GM12892 (cell line): ENCODE measurements at regions not wholly inside any gene's neighbourhood (a gene's known extent, or its start where the extent isn't known, plus 50 kb on each side); places are given as distances from the start of the nearest gene placed in this dataset.

ENCODE experiments used
- DNase-seq: peaks from one replicate; pipeline ENCODE4 v3.0.0; 2011; ENCODE audit not compliant: insufficient read length
- FAIRE-seq: peaks from 2 replicates; lab custom pipeline; 2011; peaks lifted over from hg19 to GRCh38; lab: Jason Lieb, UNC
- POLR2A ChIP-seq: IDR thresholded peaks from 2 replicates; pipeline ENCODE4 v1.6.1; 2011; ENCODE audit warnings: low read depth, low read length, control low read depth
- POLR2AphosphoS5 ChIP-seq: IDR thresholded peaks from 2 replicates; pipeline ENCODE4 v1.6.1; 2011; ENCODE audit warnings: low read depth, low read length, control low read depth
- TAF1 ChIP-seq: IDR thresholded peaks from 2 replicates; pipeline ENCODE4 v1.6.1; 2011; ENCODE audit warnings: low read depth, mild to moderate bottlenecking, control low read depth, low read length, borderline replicate concordance

GRCh38 chr16:65309354-65309753 is 187.5 kb upstream of the CDH11 start:
- no peak for DNase-seq
- TF ChIP-seq POLR2A = no peak
- TF ChIP-seq TAF1 = no peak
- no peak for TF ChIP-seq POLR2AphosphoS5
- no peak for FAIRE-seq

GRCh38 chr16:65308506-65308905 is 186.6 kb upstream of the CDH11 start:
- FAIRE-seq = no peak
- no peak for DNase-seq
- no peak for TF ChIP-seq TAF1
- no peak for TF ChIP-seq POLR2A
- TF ChIP-seq POLR2AphosphoS5 = no peak

DNA sequence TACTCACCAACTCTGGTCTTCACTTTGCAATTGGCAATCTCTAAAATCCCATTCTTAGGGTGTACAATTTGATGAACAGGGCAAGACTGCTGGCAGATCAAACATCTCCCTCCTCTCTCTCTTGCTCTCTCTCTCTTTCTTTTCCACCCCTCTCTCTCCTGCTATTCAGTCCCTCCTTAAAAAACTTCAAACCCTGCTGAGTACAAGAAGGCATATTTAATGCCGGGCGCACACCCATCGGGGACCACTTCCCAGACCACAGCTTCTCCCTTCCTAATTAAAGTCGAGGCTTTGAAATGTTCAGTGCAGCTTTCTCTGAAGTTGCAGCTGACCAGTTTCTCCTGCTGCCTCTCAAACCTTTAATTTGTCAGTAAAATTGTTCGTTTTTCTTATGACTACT is 185.4 kb upstream of the CDH11 start:
- no peak for FAIRE-seq
- DNase-seq = no peak
- TF ChIP-seq POLR2A (no peak), TAF1 (no peak), POLR2AphosphoS5 (no peak)

DNA sequence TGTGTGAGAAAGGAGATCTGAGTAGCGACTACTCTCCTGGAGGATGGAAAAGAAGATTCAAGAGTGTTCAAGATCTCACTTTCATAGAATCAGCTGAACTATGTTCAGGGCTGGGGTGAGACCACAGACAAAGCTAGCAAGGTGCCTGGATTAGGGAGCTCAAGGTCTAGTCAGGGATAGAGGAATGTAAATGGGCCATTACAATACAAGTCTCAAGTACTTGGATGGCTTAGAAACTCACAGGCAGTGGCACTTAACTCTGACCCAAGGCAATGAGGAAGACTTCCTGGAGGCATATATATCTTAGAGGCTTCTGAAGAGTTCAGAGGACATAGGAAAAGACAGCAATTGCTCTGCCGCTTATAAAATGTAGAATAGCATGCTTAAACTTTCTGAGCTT is 184.9 kb upstream of the CDH11 start:
- TF ChIP-seq POLR2A (no peak), POLR2AphosphoS5 (no peak), TAF1 (no peak)
- DNase-seq (no peak), FAIRE-seq (no peak)

DNA sequence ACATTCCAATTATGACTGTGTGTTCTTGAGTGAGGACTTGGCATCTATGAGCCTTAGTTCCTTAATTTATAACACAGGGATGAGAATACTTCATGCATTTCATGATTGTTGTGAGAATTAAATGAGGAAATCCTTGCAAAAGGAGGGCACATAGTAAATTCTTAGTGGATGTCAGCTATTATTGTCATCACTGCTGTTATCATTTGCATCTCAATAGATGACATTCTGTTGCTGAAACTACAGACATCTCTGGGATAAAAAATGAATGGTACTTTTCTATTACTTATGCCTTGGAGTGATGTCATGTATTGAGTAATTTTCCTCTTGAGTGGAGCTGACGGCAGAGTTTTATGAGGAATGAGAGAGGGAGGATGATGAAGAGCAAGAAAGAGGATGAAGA is 184.4 kb upstream of the CDH11 start:
- DNase-seq (no peak), FAIRE-seq (no peak)
- no peak for TF ChIP-seq POLR2A
- TF ChIP-seq POLR2AphosphoS5 = no peak
- no peak for TF ChIP-seq TAF1

GRCh38 chr16:65305266-65305959 is 183.6 kb upstream of the CDH11 start:
- DNase-seq (no peak), FAIRE-seq (no peak)

GRCh38 chr16:65301029-65301428 is 179.2 kb upstream of the CDH11 start:
- TF ChIP-seq POLR2A = no peak
- no peak for TF ChIP-seq POLR2AphosphoS5
- TF ChIP-seq TAF1 = no peak
- FAIRE-seq = no peak
- DNase-seq = no peak

More at GRCh38 chr16:65305266-65305959, 183.6 kb upstream of the CDH11 start:
- TF ChIP-seq TAF1 = no peak

GRCh38 chr16:65297453-65297852 is 175.6 kb upstream of the CDH11 start:
- TF ChIP-seq POLR2AphosphoS5 (no peak), TAF1 (no peak), POLR2A (no peak)
- FAIRE-seq = no peak
- DNase-seq = no peak

- FAIRE-seq = no peak
- DNase-seq = no peak
- no peak for TF ChIP-seq POLR2A
- TF ChIP-seq POLR2AphosphoS5 = no peak
- TF ChIP-seq TAF1 = no peak
These were observed 173.7 kb upstream of the CDH11 start for GRCh38 chr16:65295527-65295926.

DNA sequence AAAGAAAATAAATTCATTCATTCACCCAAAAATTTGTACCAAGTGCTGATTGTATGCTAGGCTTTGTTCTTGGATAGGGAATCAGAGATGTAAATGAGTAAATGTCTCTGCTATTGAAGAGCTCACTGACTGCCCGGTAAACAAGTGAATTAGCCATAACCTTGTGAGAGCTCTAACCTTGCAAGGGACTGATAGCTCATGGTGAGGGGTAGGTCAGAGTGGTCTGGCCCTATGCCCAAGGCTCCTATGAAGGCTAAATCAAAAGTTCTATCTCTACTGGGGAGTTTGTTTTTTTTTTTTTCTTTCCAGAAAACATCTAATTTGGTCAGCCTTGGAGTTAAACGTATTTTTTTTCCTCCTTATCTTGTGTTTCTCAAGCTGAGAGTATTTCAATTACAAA is 172.8 kb upstream of the CDH11 start:
- FAIRE-seq = no peak
- TF ChIP-seq POLR2A (no peak), TAF1 (no peak), POLR2AphosphoS5 (no peak)
- no peak for DNase-seq

- DNase-seq = no peak
- FAIRE-seq = no peak
- TF ChIP-seq POLR2A (no peak), POLR2AphosphoS5 (no peak), TAF1 (no peak)
These were observed 172.3 kb upstream of the CDH11 start for GRCh38 chr16:65294165-65294564.

- TF ChIP-seq POLR2AphosphoS5 (no peak), POLR2A (no peak), TAF1 (no peak)
- FAIRE-seq = no peak
These were observed 167.2 kb upstream of the CDH11 start for GRCh38 chr16:65289022-65289421.

GRCh38 chr16:65287307-65287706 is 165.4 kb upstream of the CDH11 start:
- DNase-seq = no peak
- no peak for TF ChIP-seq POLR2AphosphoS5
- TF ChIP-seq POLR2A = no peak
- TF ChIP-seq TAF1 = no peak
- no peak for FAIRE-seq

More at GRCh38 chr16:65289022-65289421, 167.2 kb upstream of the CDH11 start:
- DNase-seq = no peak
